ENCODE measurements at regions not wholly inside any gene's neighbourhood (a gene's known extent, or its start where the extent isn't known, plus 50 kb on each side); places are given as distances from the start of the nearest gene placed in this dataset.
A peak's percentile ranks its signal among the peaks of the same experiment; 100 is the strongest.

- H3K9me3 ChIP-seq (ENCODE audit: low read depth, low read length) = no peaks in the 10 kb centered on the region
- H2AFZ ChIP-seq (ENCODE audit: low read length) = no peak overlapping the region
- no peaks in the 10 kb centered on the region for H3K79me2 ChIP-seq (ENCODE audit: insufficient read depth, low read length)
Observed at GRCh38 chr11:37812281-37812880, 1214.3 kb upstream of the RAG2 start.

GRCh38 chr11:37811349-37811748 lies 1213.3 kb upstream of the RAG2 start:
- no peak for TF ChIP-seq CTCF (IDR thresholded peaks at IDR 0.05; ENCODE audit: extremely low read depth, low read depth, low read length)
- peak; percentile 0 for DNase-seq (ENCODE audit: insufficient read length, low spot score, missing footprints)
- Histone ChIP-seq H3K36me3 (ENCODE audit: insufficient read depth, low read length) (no peaks in the 10 kb centered on the region), H3K27ac (ENCODE audit: low read depth, low read length) (no peak overlapping the region), H4K20me1 (ENCODE audit: insufficient read depth, low read length) (no peaks in the 10 kb centered on the region), H3K4me3 (ENCODE audit: insufficient read depth, low read length) (no peak overlapping the region), H3K4me2 (ENCODE audit: insufficient read depth, low read length) (no peak overlapping the region), H3K9me3 (ENCODE audit: low read depth, low read length) (no peaks in the 10 kb centered on the region), H2AFZ (ENCODE audit: low read length) (no peak overlapping the region), H3K4me1 (ENCODE audit: insufficient read depth, low read length) (no peaks in the 10 kb centered on the region), H3K79me2 (ENCODE audit: insufficient read depth, low read length) (no peaks in the 10 kb centered on the region), H3K27me3 (ENCODE audit: insufficient read depth, low read length) (no peaks in the 10 kb centered on the region)

More at GRCh38 chr11:37812281-37812880, 1214.3 kb upstream of the RAG2 start:
- Histone ChIP-seq H3K4me3 (ENCODE audit: insufficient read depth, low read length) (no peak overlapping the region), H3K36me3 (ENCODE audit: insufficient read depth, low read length) (no peaks in the 10 kb centered on the region), H3K27ac (ENCODE audit: low read depth, low read length) (no peak overlapping the region), H3K4me1 (ENCODE audit: insufficient read depth, low read length) (no peaks in the 10 kb centered on the region), H3K27me3 (ENCODE audit: insufficient read depth, low read length) (no peaks in the 10 kb centered on the region), H3K4me2 (ENCODE audit: insufficient read depth, low read length) (no peak overlapping the region), H4K20me1 (ENCODE audit: insufficient read depth, low read length) (no peaks in the 10 kb centered on the region)
- no peak for TF ChIP-seq CTCF (IDR thresholded peaks at IDR 0.05; ENCODE audit: extremely low read depth, low read depth, low read length)
- peak; percentile 21 for DNase-seq (ENCODE audit: insufficient read length, low spot score, missing footprints)

GRCh38 chr11:37804666-37805065 lies 1206.6 kb upstream of the RAG2 start:
- H3K27ac ChIP-seq (ENCODE audit: low read depth, low read length) = no peak overlapping the region
- H2AFZ ChIP-seq (ENCODE audit: low read length) = no peak overlapping the region
- no peak for DNase-seq (ENCODE audit: insufficient read length, low spot score, missing footprints)
- no peaks in the 10 kb centered on the region for H3K36me3 ChIP-seq (ENCODE audit: insufficient read depth, low read length)
- no peaks in the 10 kb centered on the region for H3K27me3 ChIP-seq (ENCODE audit: insufficient read depth, low read length)
- no peaks in the 10 kb centered on the region for H4K20me1 ChIP-seq (ENCODE audit: insufficient read depth, low read length)
- no peak overlapping the region for H3K4me3 ChIP-seq (ENCODE audit: insufficient read depth, low read length)
- H3K4me2 ChIP-seq (ENCODE audit: insufficient read depth, low read length) = no peak overlapping the region
- H3K9me3 ChIP-seq (ENCODE audit: low read depth, low read length) = no peaks in the 10 kb centered on the region
- TF ChIP-seq CTCF (IDR thresholded peaks at IDR 0.05; ENCODE audit: extremely low read depth, low read depth, low read length) = no peak
- H3K79me2 ChIP-seq (ENCODE audit: insufficient read depth, low read length) = no peaks in the 10 kb centered on the region
- H3K4me1 ChIP-seq (ENCODE audit: insufficient read depth, low read length) = no peaks in the 10 kb centered on the region

GRCh38 chr11:37788141-37788877 lies 1190.3 kb upstream of the RAG2 start:
- TF ChIP-seq CTCF (IDR thresholded peaks at IDR 0.05; ENCODE audit: extremely low read depth, low read depth, low read length) = no peak

More at GRCh38 chr11:37788141-37788877, 1190.3 kb upstream of the RAG2 start:
- Histone ChIP-seq H3K4me1 (ENCODE audit: insufficient read depth, low read length) (peaks cover 7% of the 10 kb centered on the region), H3K27me3 (ENCODE audit: insufficient read depth, low read length) (no peaks in the 10 kb centered on the region), H3K4me3 (ENCODE audit: insufficient read depth, low read length) (no peak overlapping the region), H4K20me1 (ENCODE audit: insufficient read depth, low read length) (no peaks in the 10 kb centered on the region), H3K27ac (ENCODE audit: low read depth, low read length) (peak overlapping the region; percentile 74), H3K9me3 (ENCODE audit: low read depth, low read length) (no peaks in the 10 kb centered on the region), H2AFZ (ENCODE audit: low read length) (no peak overlapping the region), H3K36me3 (ENCODE audit: insufficient read depth, low read length) (no peaks in the 10 kb centered on the region), H3K4me2 (ENCODE audit: insufficient read depth, low read length) (peak overlapping the region; percentile 60), H3K79me2 (ENCODE audit: insufficient read depth, low read length) (no peaks in the 10 kb centered on the region)
- DNase-seq (ENCODE audit: insufficient read length, low spot score, missing footprints) = no peak

All from osteoblast (primary cell).